HG03520 (cell line): ENCODE measurements at regions not wholly inside any gene's neighbourhood (a gene's known extent, or its start where the extent isn't known, plus 50 kb on each side); places are given as distances from the start of the nearest gene placed in this dataset.

Experiments
- ATAC-seq: cut with Tn5 transposase; IDR thresholded peaks from one replicate; pipeline ENCODE4 v1.9.1; 2021; ENCODE audit warnings: mild to moderate bottlenecking, moderate library complexity; ENCODE audit not compliant: unreplicated experiment

DNA sequence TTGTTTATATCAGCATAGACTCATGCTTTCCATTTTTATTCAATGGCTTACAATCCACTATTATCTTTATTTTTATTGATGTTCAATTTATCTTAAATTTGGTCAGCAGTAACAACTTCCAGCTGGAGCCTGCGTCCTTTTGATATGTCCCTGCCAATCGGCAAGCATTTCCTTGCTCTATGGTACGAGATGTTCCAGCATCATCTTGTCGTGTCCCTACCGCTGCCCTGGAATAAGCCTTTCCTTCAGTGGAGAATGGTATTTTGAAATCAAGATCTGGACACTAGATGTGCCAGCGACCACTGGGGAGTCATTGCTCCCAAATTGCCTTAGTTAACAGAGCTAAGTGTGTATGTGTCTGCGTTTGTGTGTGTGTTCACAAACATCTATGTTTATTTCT lies 151.6 kb upstream of the RGMB start:
- ATAC-seq = no peak

DNA sequence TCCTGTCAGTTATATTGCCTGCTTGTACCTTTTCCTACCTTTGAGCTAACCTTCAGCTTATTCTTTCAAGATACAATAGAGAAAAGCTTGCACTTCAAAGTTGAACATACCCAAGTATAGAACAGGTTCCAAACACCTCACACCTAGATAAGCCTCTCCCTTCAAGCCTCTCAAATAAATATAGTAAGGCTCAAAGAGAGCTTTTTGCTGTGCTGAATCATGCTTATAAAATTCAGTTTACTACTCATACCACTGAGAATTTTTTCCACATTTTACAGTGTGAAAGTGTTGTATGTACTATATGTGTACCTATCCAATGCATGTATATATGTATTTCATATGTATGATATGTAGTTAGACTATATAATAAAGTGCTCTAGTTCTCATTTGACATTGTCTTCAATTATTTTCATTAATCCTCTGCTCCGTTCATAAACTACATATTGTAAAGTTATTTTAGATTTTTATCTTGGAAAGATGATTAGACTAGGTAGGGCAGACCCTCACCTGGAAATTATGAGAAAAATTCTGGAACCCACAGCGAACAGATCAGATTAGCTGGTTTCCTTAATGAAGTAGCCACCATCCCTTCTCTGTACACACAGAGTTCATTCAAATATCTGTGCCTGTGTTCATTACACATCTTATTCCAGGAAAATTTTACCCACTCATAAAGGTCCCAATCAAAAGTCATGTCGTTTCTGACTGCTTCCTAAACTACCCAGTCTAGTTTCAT lies 149.2 kb upstream of the RGMB start:
- no peak for ATAC-seq

GRCh38 chr5:98627121-98627520 lies 146.3 kb upstream of the RGMB start:
- ATAC-seq = no peak

DNA sequence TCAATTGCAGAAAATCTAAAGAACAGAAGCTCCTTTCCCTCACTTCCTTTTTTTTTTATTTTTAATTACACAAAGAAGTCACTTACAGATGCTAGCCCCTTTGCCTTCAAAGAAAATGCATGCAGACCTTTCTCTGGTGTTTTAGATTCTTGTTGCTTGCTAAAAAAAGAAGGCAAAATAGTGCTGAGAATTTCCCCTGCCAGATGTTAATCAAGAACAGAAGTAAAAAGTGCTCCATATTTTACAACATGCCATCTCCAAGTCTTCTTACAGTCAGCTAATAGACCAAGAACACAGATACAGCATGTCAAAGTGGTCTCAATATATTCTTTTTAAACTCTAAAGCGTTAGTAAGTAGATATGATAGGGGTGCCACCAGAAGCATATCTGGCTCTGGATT lies 142.8 kb upstream of the RGMB start:
- ATAC-seq = no peak

DNA sequence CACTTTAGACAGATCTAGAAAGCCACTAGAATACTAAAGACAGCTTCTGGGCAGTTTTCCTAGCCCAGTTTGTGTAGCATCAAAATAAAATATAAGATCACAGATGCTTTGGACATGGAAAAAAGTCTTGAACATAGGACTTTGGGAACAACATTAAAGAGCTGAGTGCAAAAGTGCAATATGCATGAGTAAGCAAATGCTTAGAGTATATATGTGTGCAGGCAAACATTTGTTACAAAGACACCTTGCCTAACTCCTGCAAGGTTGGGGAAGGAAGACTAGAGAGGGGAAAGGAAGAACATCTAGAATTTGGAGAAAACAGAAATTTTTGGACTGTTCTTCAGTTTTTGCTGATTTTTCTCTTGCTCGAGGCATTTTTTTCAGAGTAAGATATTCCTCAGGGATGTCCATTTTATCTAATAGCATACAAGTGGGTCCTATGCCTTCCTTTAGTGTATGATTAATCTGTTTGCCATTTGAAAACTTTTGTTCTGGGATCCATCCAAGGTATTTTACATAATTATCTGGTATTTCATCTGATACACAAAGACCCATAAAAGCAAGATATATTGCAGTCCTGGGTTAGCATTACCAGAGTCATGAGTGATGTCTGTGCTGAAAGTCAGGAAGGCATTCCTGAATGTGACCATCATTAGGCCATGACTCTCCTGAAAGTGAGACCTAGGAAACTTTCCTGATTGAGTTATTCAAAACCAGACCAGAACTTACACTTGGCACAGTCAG lies 142.0 kb upstream of the RGMB start:
- no peak for ATAC-seq

DNA sequence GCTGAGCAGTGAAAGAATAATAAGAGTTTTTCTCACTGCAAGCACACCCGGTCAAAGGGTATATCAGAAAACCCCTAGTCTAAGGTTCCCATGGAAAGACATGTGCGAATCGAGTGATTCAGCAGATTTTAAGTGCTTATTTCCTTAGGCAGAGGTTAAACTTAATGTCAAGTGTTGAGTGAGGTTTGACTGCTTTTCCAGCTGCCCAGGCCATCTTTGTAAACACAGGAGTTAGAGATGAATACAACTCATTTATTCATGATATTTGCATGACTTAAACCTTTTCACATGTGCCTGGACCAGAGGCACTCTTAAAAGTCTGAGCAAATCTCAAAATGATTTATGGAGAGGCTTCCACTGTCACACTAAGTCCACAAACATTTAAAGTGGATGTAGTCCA lies 137.8 kb upstream of the RGMB start:
- no peak for ATAC-seq

GRCh38 chr5:98637116-98637515 lies 136.3 kb upstream of the RGMB start:
- no peak for ATAC-seq

GRCh38 chr5:98637557-98637956 lies 135.9 kb upstream of the RGMB start:
- ATAC-seq = no peak

GRCh38 chr5:98638111-98638510 lies 135.4 kb upstream of the RGMB start:
- ATAC-seq = no peak

DNA sequence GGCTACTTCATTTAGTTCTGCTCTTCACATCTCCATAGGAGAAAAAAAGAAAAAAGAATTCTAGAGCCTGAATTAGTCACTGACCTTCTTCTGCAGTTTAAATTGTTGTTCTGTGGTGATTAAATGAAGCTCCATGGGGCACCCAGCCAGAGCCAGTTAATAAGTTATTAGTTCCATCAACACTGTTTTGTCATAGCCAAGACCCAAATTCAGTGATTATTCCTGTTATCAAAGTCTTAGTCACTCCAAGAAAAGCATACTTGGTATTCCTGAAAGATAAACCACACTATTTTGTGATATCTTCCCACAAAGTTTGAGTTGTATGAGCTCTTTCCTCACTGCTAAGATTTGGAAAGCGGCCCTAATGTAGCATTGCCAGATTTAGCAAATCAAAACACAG lies 134.8 kb upstream of the RGMB start:
- no peak for ATAC-seq

GRCh38 chr5:98639274-98639673 lies 134.2 kb upstream of the RGMB start:
- ATAC-seq = no peak

GRCh38 chr5:98641671-98642070 lies 131.8 kb upstream of the RGMB start:
- no peak for ATAC-seq

GRCh38 chr5:98643569-98643968 lies 129.9 kb upstream of the RGMB start:
- ATAC-seq = no peak

DNA sequence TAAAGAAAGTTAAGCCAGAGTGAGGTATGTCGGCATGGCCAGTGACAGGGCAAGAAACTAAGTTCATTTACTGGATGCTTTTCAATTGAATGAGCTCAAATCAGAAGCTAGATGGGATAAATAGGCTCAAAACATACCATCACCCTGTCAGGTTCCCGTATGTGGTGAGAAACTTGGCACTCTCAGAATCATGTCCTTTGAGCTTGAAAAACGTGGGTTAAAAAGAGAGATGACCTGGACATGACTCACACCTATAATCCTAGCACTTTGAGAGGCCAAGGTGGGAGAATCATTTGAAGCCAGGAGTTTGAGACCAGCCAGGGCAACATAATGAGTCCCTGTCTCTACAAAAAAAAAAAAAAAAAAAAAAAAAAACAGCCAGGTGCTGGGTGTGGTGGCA lies 121.7 kb upstream of the RGMB start:
- no peak for ATAC-seq

DNA sequence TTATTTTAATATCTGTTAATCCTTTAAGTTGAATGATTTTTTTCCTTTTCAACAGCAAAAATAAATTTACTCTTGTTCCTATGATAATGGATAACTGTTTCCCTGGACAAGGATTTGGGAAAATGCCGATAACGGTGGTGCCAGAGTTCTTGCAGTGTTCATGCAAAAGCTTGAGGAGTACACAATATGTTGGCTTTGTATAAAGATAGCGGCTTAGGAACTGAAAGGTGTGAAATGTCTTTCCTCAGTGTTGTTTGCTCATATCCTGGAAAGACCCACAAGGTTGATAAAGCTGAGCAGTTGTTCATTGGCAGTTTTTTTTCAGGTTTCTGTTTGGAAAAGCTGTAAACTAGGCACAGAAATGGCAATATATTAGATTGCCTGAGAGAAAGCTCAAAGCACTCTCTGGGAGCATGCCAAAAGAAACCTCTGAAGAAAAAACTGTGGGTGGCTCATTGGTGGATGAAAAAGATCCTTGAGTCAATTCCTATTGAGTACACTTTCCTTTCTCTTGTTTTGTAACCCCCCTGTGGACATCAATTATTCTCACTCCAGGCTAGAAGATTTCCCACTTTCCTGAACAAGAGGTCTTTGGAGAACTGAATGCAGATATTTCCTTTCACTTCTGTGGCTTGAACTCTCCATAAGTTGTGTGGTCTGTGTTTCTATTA lies 117.2 kb upstream of the RGMB start:
- no peak for ATAC-seq

- ATAC-seq = no peak
Observed at GRCh38 chr5:98656796-98657195, 116.7 kb upstream of the RGMB start.

DNA sequence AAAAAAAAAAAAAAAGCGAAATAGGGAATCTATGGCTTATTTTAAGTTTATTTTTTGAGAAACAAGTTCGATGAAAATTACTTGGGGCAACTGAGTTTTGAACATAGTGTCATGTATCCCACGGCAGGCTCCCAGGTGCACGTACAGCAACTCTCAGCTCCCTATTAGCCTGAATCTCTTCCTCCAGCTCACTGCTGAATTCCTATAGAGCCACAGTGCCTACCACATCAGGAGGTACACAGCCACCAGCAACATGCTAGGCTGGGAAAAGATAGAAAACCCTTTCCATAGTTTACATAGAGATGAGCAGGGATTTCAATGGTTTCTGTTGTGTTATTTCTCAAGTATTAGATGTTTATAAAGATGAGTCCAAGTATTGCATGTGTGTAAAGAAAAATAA lies 115.9 kb upstream of the RGMB start:
- ATAC-seq = no peak

- ATAC-seq = no peak
Observed at GRCh38 chr5:98663521-98663920, 109.9 kb upstream of the RGMB start.

DNA sequence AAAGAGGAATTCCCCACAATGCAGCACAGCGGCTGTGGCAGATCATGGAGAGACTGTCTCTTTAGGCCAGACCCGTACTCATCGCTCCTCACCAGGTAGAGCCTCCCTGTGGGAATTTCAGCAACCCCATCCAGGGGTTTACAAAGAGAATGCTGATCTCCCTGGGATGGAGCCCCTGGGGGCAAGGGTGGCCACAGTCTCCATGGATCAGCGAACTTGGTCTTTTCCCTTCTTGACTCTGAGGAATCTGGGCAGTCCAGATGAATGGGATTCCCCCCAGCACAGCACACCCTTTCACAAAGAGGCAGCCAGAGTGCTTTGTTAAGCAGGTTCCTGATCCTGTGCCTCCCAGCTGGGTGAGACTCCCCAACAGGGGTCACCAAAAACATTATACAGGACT lies 108.7 kb upstream of the RGMB start:
- no peak for ATAC-seq

- ATAC-seq = no peak
Observed at GRCh38 chr5:98679963-98680362, 93.5 kb upstream of the RGMB start.

DNA sequence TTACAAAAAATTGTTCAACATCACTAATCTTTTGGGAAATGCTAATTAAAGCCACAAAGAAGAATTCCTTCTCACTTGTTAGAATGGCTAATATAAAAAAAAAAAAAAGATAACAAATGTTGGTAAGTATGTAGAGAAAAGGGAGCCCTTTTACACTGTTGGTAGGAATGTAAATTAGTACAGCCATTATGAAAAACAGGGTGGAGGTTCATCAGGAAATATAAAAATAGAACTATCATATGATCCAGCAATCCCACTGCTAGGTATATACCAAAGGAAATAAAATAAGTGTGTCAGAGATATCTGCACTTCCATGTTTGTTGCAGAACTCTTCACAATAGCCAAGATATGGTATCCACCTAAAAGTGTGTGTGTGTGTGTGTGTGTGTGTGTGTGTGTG lies 83.5 kb upstream of the RGMB start:
- no peak for ATAC-seq

- no peak for ATAC-seq
Observed at GRCh38 chr5:98694902-98695301, 78.6 kb upstream of the RGMB start.
